ACHN (cell line): ENCODE measurements at regions not wholly inside any gene's neighbourhood (a gene's known extent, or its start where the extent isn't known, plus 50 kb on each side); places are given as distances from the start of the nearest gene placed in this dataset.
A peak's percentile ranks its signal among the peaks of the same experiment; 100 is the strongest.
"Not testable (repeated sequence)": the region's sequence is repeated elsewhere in the genome, so short reads cannot be mapped to it uniquely, and the experiment has no call there.

Experiments used
- DNase-seq: peaks from one replicate; pipeline ENCODE4 v3.0.0-alpha.2; 2015
- in situ Hi-C: cut with HindIII; loops from 2 replicates; pipeline ENCODE4 v1.10.0; 2017; ENCODE audit warnings: low sequenced_read_pairs, low pct_ligation_motif_present, low pct_unique_long_range_greater_than_20kb

- no peak for DNase-seq
- in situ Hi-C loops = no loop called here
These were observed 598.2 kb downstream of the MATN1 start for GRCh38 chr1:30125021-30125820.

GRCh38 chr1:30123896-30124295 is 599.5 kb downstream of the MATN1 start:
- in situ Hi-C loops = no loop called here
- DNase-seq = no peak

GRCh38 chr1:30123036-30123435 is 600.3 kb downstream of the MATN1 start:
- in situ Hi-C loops = no loop called here

GRCh38 chr1:30120245-30121000 is 603.0 kb downstream of the MATN1 start:
- no peak for DNase-seq
- in situ Hi-C loops = no loop called here

More at GRCh38 chr1:30123036-30123435, 600.3 kb downstream of the MATN1 start:
- DNase-seq = no peak

DNA sequence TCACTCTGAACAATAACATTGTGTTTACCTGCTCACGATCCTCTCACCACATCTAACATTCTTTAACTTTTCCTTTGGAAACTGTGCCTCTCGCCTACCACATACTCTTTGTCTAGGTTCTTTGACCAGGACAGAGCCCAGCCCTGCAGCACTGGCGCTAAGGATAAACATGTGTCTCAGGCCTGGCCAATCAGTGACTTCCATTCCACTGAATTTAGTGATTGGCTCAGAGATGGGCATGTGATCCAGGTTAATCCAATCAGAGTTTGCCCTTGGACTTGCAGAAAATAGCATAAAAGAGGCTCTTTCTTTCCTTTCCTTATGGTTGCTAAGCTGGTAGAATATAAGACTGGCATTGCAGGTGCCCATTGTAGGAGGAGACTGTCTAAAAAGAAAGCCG is 605.7 kb downstream of the MATN1 start:
- DNase-seq = no peak
- in situ Hi-C loops = no loop called here

DNA sequence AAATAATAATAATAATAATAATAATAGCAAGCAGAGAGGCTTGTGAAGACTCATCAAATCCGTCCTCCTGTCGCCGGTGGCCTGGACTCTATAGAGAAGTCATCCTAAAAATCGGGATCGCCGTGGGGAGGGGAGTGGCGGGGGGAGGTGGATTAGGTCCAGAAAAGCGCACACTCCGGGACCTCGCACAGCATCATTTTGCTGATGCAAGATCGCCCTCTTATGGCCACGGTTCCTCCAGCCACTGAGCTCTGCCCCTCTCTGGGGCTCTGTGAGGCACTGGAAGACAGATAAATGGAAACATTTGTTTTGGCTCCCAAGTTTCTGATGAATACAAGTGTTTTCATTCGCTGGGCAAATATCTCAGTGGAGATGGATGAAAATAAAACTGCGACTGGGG is 612.0 kb downstream of the MATN1 start:
- DNase-seq = peak; percentile 41
- in situ Hi-C loops = no loop called here

- in situ Hi-C loops = no loop called here
These were observed 612.5 kb downstream of the MATN1 start for GRCh38 chr1:30110846-30111245.

GRCh38 chr1:30109853-30110252 is 613.5 kb downstream of the MATN1 start:
- in situ Hi-C loops = no loop called here
- no peak for DNase-seq

More at GRCh38 chr1:30110846-30111245, 612.5 kb downstream of the MATN1 start:
- DNase-seq = no peak

- in situ Hi-C loops = no loop called here
- DNase-seq = no peak
These were observed 615.2 kb downstream of the MATN1 start for GRCh38 chr1:30108186-30108585.

DNA sequence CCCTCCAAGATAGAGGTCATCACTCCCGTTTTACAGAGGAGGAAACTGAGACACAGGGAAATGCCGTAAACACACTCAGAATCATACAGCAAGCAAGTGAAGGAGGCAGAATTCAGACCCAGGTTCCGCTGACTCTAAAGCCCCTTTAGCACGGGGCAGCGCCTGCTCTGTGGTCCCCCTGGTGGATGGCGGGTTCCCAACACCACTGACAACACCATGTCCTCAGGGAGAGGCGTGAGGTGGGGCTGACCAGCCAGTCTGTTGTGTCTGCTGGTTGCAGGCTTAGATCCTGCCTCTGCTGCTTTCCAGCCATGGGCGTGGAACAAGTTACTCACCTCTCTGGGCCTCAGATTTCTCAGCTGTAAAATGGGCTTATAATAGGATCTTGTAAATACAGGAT is 617.3 kb downstream of the MATN1 start:
- in situ Hi-C loops = no loop called here
- peak; percentile 20 for DNase-seq

- in situ Hi-C loops = no loop called here
- no peak for DNase-seq
These were observed 618.8 kb downstream of the MATN1 start for GRCh38 chr1:30104551-30104950.

DNA sequence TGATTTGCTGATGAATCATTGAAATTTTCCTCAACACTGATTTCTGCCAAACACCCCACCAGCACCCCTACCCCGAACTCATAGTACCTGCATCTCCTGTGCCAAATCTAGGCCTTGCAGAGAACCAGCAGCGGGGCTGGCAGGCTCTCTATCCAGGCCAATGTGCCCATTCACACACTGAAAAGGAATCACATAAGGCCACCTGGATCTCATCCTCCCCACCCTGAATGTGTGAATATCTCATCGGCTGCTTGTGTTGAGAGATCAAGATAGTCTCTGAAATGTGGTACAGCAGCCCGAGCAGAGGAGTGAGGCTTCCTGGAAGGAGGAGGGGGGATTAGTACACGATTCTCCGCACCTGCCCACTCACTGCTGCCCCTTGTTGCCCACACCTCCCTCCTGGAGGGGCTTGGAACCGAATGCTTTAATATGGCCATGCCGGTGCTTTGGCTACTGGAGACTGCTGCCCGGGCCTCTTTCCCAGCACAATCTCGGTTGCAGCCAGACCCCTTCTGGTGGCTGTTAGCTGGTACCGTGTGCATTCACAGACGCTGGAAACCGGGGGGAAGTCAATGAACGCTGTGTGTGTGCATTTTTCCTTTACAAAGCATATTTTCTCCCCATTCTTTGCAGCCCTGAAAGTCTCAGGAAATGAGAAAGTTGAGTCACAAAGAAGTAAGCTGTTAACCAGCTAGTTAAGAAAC is 619.5 kb downstream of the MATN1 start:
- no peak for DNase-seq
- in situ Hi-C loops = no loop called here

GRCh38 chr1:30102605-30103004 is 620.8 kb downstream of the MATN1 start:
- in situ Hi-C loops = no loop called here
- DNase-seq = no peak

- in situ Hi-C loops = no loop called here
- no peak for DNase-seq
These were observed 621.7 kb downstream of the MATN1 start for GRCh38 chr1:30101487-30102227.

GRCh38 chr1:30101016-30101415 is 622.4 kb downstream of the MATN1 start:
- in situ Hi-C loops = no loop called here
- no peak for DNase-seq

GRCh38 chr1:30100524-30100862 is 622.9 kb downstream of the MATN1 start:
- DNase-seq = no peak
- in situ Hi-C loops = no loop called here

DNA sequence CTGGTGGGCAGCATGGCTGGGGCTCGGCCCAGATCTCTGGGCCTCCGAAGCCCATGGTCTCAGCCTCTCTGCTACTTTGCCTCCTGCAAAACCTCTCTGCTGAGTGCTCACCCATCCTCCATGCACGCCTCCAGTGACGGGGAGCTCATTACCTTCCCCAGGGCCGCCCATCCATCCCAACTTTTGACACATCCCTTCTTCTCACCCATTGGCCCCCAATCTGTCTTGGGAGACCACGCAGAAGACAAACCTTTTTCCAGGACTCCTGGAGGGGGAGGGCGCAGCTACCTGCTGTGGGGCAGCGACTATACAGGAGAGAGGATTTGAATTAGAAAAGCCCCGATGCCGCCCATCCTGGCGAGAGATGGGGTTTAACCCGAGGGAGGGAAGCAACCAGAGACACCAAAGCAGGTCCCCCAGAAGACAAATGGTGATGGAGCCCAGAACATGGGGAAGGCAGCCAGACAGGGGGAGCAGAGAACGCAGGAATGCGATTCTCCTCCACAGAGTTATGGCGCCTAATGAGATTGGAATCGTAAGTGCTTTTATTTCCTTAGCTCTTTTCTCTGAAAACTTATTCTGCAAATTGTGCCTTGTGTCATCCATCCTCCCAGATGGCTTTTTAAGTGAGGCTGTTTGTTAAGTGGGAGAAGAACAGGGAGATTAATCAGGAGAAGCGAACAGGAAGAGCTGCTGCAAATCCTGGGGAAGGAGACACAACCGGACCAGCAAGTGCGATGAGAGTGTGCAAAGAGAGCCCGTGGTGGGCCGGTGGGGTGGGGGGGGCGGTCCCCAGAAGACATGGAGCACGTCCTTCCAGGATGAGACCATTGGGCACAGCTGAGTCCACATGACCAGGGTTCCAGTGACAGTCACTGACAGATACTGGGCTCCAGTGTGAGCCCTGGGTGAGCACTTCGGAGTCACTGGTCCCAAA is 623.5 kb downstream of the MATN1 start:
- DNase-seq = no peak
- in situ Hi-C loops = no loop called here

DNA sequence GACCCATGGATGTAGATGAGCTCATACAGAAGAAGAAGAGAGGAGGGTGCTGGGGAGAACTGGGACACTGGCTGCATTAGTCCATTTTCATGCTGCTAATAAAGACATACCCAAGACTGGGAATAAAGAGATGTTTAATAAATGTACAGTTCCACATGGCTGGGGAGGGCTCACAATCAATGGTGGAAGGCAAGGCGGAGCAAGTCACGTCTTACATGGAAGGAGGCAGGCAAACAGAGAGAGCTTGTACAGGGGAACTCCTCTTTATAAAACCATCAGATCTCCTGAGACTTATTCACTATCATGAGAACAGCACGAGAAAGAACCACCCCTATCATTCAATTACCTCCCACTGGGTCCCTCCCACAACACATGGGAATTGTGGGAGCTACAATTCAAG is 625.5 kb downstream of the MATN1 start:
- in situ Hi-C loops, DNase-seq: not testable (repeated sequence)
